ENCODE measurements at regions not wholly inside any gene's neighbourhood (a gene's known extent, or its start where the extent isn't known, plus 50 kb on each side); places are given as distances from the start of the nearest gene placed in this dataset.

GRCh38 chr16:54466233-54466632, 179.6 kb upstream of the IRX3 start:
- H3K36me3 Mint-ChIP-seq, result no peaks in the 10 kb centered on the region
- H3K27me3 ChIP-seq (ENCODE audit: control insufficient read depth, insufficient read depth, low read length), result no peaks in the 10 kb centered on the region
- H3K27ac Mint-ChIP-seq, result no peak overlapping the region
- H3K4me1 ChIP-seq (ENCODE audit: control insufficient read depth, insufficient read depth, low read length, poor library complexity, severe bottlenecking), result no peaks in the 10 kb centered on the region
- peaks cover 0 to 2% of the 10 kb centered on the region in 2 experiments for H3K9me3 ChIP-seq (ENCODE audit: control insufficient read depth in 2 of 2, low read length in 2 of 2)
- DNase-seq (no peak), ATAC-seq (ENCODE audit: low read depth in 2 of 2) (no peak)
- H3K4me1 Mint-ChIP-seq, result no peaks in the 10 kb centered on the region
- no peaks in the 10 kb centered on the region for H3K27me3 Mint-ChIP-seq
- no peaks in the 10 kb centered on the region for H3K36me3 ChIP-seq (ENCODE audit: control insufficient read depth, insufficient read depth, low read length)
- peaks cover 4 to 20% (median 5%) of the 10 kb centered on the region in 7 donors for H3K9me3 Mint-ChIP-seq
- H3K4me3 Mint-ChIP-seq, result no peak overlapping the region
- no peak overlapping the region for H3K27ac ChIP-seq (ENCODE audit: insufficient read depth, low read length, poor library complexity, severe bottlenecking)
- no peak overlapping the region for H3K4me3 ChIP-seq (ENCODE audit: low read depth, low read length)

GRCh38 chr16:54465063-54465462, 178.5 kb upstream of the IRX3 start:
- Mint-ChIP-seq H3K27me3 (no peaks in the 10 kb centered on the region), H3K27ac (no peak overlapping the region), H3K4me3 (no peak overlapping the region), H3K36me3 (no peaks in the 10 kb centered on the region), H3K9me3 (peaks cover 4 to 20% (median 5%) of the 10 kb centered on the region in 7 donors), H3K4me1 (no peaks in the 10 kb centered on the region)
- DNase-seq (no peak), ATAC-seq (ENCODE audit: low read depth in 2 of 2) (no peak)
- Histone ChIP-seq H3K9me3 (ENCODE audit: control insufficient read depth in 2 of 2, low read length in 2 of 2) (peaks cover 0 to 2% of the 10 kb centered on the region in 2 experiments), H3K4me3 (ENCODE audit: low read depth, low read length) (no peak overlapping the region), H3K36me3 (ENCODE audit: control insufficient read depth, insufficient read depth, low read length) (no peaks in the 10 kb centered on the region), H3K27ac (ENCODE audit: insufficient read depth, low read length, poor library complexity, severe bottlenecking) (no peak overlapping the region), H3K27me3 (ENCODE audit: control insufficient read depth, insufficient read depth, low read length) (no peaks in the 10 kb centered on the region), H3K4me1 (ENCODE audit: control insufficient read depth, insufficient read depth, low read length, poor library complexity, severe bottlenecking) (no peaks in the 10 kb centered on the region)

- ATAC-seq (ENCODE audit: low read depth in 2 of 2) (no peak), DNase-seq (no peak)
- no peak overlapping the region for H3K4me3 Mint-ChIP-seq
- H3K9me3 Mint-ChIP-seq, result peaks cover 5 to 20% (median 6%) of the 10 kb centered on the region in 7 donors
- Histone ChIP-seq H3K27me3 (ENCODE audit: control insufficient read depth, insufficient read depth, low read length) (no peaks in the 10 kb centered on the region), H3K9me3 (ENCODE audit: control insufficient read depth in 2 of 2, low read length in 2 of 2) (peaks cover 0 to 2% of the 10 kb centered on the region in 2 experiments), H3K4me1 (ENCODE audit: control insufficient read depth, insufficient read depth, low read length, poor library complexity, severe bottlenecking) (no peaks in the 10 kb centered on the region), H3K27ac (ENCODE audit: insufficient read depth, low read length, poor library complexity, severe bottlenecking) (no peak overlapping the region), H3K4me3 (ENCODE audit: low read depth, low read length) (no peak overlapping the region), H3K36me3 (ENCODE audit: control insufficient read depth, insufficient read depth, low read length) (no peaks in the 10 kb centered on the region)
- no peaks in the 10 kb centered on the region for H3K4me1 Mint-ChIP-seq
- no peak overlapping the region for H3K27ac Mint-ChIP-seq
- H3K27me3 Mint-ChIP-seq, result no peaks in the 10 kb centered on the region
- H3K36me3 Mint-ChIP-seq, result no peaks in the 10 kb centered on the region
Measured at GRCh38 chr16:54462771-54463170, 176.2 kb upstream of the IRX3 start.

- H3K36me3 Mint-ChIP-seq, result no peaks in the 10 kb centered on the region
- DNase-seq (no peak), ATAC-seq (ENCODE audit: low read depth in 2 of 2) (no peak)
- Histone ChIP-seq H3K36me3 (ENCODE audit: control insufficient read depth, insufficient read depth, low read length) (no peaks in the 10 kb centered on the region), H3K4me1 (ENCODE audit: control insufficient read depth, insufficient read depth, low read length, poor library complexity, severe bottlenecking) (no peaks in the 10 kb centered on the region), H3K27ac (ENCODE audit: insufficient read depth, low read length, poor library complexity, severe bottlenecking) (no peak overlapping the region), H3K9me3 (ENCODE audit: control insufficient read depth in 2 of 2, low read length in 2 of 2) (peaks cover 0 to 2% of the 10 kb centered on the region in 2 experiments), H3K27me3 (ENCODE audit: control insufficient read depth, insufficient read depth, low read length) (no peaks in the 10 kb centered on the region), H3K4me3 (ENCODE audit: low read depth, low read length) (no peak overlapping the region)
- no peaks in the 10 kb centered on the region for H3K4me1 Mint-ChIP-seq
- no peak overlapping the region for H3K27ac Mint-ChIP-seq
- H3K27me3 Mint-ChIP-seq, result no peaks in the 10 kb centered on the region
- H3K4me3 Mint-ChIP-seq, result no peak overlapping the region
- H3K9me3 Mint-ChIP-seq, result peaks cover 5 to 20% (median 6%) of the 10 kb centered on the region in 7 donors
Measured at GRCh38 chr16:54462151-54462651, 175.6 kb upstream of the IRX3 start.

DNA sequence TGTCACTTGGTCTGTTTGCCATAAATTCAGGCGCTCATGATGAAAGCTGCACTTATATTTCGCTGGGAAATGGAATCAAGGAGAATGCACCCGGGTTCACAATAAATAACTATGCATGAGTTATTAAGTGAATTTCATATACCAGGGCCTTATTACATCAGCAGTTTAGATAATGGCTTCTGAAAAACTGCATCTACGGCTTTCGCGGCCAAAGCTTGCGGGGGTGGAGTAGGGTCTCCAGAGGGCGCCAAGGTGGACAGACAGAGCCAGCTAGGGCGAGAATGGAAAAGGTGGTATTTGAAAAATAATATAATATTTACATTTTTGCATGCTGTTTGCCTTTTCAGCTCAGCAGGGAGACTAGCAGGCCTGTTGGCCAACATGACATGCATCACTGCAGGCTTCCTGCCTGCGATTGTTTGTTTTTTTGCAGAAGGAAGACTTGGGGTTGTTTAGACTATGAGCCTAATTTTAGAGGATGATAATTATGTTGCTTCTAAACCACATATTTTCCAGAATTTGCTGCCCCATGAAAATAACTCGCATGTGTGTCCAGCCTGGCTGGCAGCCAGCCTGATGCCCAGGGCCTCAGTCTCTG, 173.8 kb upstream of the IRX3 start:
- no peaks in the 10 kb centered on the region for H3K4me1 ChIP-seq (ENCODE audit: control insufficient read depth, insufficient read depth, low read length, poor library complexity, severe bottlenecking)
- Mint-ChIP-seq H3K27ac (no peak overlapping the region), H3K9me3 (peaks cover 0 to 17% (median 5%) of the 10 kb centered on the region in 7 donors), H3K36me3 (no peaks in the 10 kb centered on the region), H3K4me1 (no peaks in the 10 kb centered on the region), H3K4me3 (no peak overlapping the region), H3K27me3 (no peaks in the 10 kb centered on the region)
- H3K9me3 ChIP-seq (ENCODE audit: control insufficient read depth in 2 of 2, low read length in 2 of 2), result peaks cover 0 to 2% of the 10 kb centered on the region in 2 experiments
- ATAC-seq (ENCODE audit: low read depth in 2 of 2), result no peak
- H3K27me3 ChIP-seq (ENCODE audit: control insufficient read depth, insufficient read depth, low read length), result no peaks in the 10 kb centered on the region
- H3K36me3 ChIP-seq (ENCODE audit: control insufficient read depth, insufficient read depth, low read length), result no peaks in the 10 kb centered on the region
- no peak overlapping the region for H3K27ac ChIP-seq (ENCODE audit: insufficient read depth, low read length, poor library complexity, severe bottlenecking)
- no peak for DNase-seq
- no peak overlapping the region for H3K4me3 ChIP-seq (ENCODE audit: low read depth, low read length)

DNA sequence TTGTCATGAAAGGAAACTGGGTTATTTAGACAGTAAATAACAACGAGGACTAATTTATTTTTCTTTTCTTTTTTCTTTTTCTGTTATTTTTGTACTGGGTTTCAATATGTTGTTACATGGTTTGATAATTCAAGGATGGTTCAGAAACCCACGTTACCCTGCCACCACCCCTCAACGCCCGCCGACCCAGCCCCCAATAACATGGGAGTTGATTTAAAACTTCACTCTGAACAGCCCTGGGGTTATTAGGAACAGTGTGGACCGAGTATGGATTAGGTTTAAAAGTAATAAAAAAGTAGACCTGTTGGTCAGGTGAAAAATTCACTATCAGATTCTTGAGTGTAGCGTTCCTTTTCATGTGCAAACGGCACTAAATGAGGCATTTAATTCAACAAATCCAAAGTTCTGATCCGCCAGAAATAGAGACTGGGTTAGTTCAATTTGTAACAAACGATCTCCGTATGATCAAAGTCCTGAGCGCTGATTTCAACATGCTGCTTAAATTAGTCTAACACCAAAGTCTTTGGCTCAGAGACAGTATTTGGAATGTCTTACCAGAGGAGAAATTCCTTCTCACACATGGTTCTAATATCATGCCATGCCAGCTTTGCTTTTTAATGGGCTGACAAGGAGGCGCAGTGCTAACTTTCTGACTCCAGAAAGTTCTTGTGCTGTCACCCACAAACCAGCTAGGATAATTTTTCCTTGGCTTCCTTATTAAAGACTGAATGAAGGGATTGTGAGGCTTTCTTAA, 173.1 kb upstream of the IRX3 start:
- Mint-ChIP-seq H3K36me3 (no peaks in the 10 kb centered on the region), H3K27me3 (no peaks in the 10 kb centered on the region), H3K9me3 (peaks cover 0 to 16% (median 4%) of the 10 kb centered on the region in 7 donors), H3K4me1 (no peaks in the 10 kb centered on the region), H3K4me3 (no peak overlapping the region), H3K27ac (no peak overlapping the region)
- no peaks in the 10 kb centered on the region for H3K9me3 ChIP-seq (ENCODE audit: control insufficient read depth in 2 of 2, low read length in 2 of 2)
- H3K4me1 ChIP-seq (ENCODE audit: control insufficient read depth, insufficient read depth, low read length, poor library complexity, severe bottlenecking), result no peaks in the 10 kb centered on the region
- H3K27me3 ChIP-seq (ENCODE audit: control insufficient read depth, insufficient read depth, low read length), result no peaks in the 10 kb centered on the region
- DNase-seq (no peak), ATAC-seq (ENCODE audit: low read depth in 2 of 2) (no peak)
- H3K4me3 ChIP-seq (ENCODE audit: low read depth, low read length), result no peak overlapping the region
- no peak overlapping the region for H3K27ac ChIP-seq (ENCODE audit: insufficient read depth, low read length, poor library complexity, severe bottlenecking)
- H3K36me3 ChIP-seq (ENCODE audit: control insufficient read depth, insufficient read depth, low read length), result no peaks in the 10 kb centered on the region

DNA sequence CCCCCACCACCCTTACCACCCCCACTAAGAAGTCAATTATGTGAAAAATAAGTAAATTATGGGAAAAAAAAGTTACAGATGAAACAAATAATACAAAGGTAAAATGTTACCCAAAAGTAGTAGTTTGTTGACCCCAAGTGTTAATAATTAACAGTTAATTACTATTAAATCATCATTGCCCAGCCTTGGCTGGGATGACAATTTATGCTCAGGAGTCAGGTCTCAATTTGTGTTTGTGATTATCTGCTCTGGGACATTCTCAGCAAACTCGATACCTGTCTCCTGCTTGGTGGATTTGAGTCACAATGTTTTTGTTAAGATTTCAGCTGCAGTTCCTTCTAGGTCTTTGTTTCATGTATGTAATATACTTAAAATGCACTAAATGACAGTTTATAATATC, 172.3 kb upstream of the IRX3 start:
- H3K4me3 Mint-ChIP-seq, result no peak overlapping the region
- H3K4me1 Mint-ChIP-seq, result no peaks in the 10 kb centered on the region
- Histone ChIP-seq H3K4me1 (ENCODE audit: control insufficient read depth, insufficient read depth, low read length, poor library complexity, severe bottlenecking) (no peaks in the 10 kb centered on the region), H3K27ac (ENCODE audit: insufficient read depth, low read length, poor library complexity, severe bottlenecking) (no peak overlapping the region), H3K9me3 (ENCODE audit: control insufficient read depth in 2 of 2, low read length in 2 of 2) (no peaks in the 10 kb centered on the region), H3K36me3 (ENCODE audit: control insufficient read depth, insufficient read depth, low read length) (no peaks in the 10 kb centered on the region), H3K4me3 (ENCODE audit: low read depth, low read length) (no peak overlapping the region), H3K27me3 (ENCODE audit: control insufficient read depth, insufficient read depth, low read length) (no peaks in the 10 kb centered on the region)
- H3K36me3 Mint-ChIP-seq, result no peaks in the 10 kb centered on the region
- no peak for ATAC-seq (ENCODE audit: low read depth in 2 of 2)
- H3K27me3 Mint-ChIP-seq, result no peaks in the 10 kb centered on the region
- no peak overlapping the region for H3K27ac Mint-ChIP-seq
- H3K9me3 Mint-ChIP-seq, result peaks cover 0 to 9% (median 4%) of the 10 kb centered on the region in 7 donors
- DNase-seq, result no peak

GRCh38 chr16:54456291-54456690, 169.7 kb upstream of the IRX3 start:
- peaks cover 0 to 4% (median 0%) of the 10 kb centered on the region in 7 donors for H3K9me3 Mint-ChIP-seq
- no peaks in the 10 kb centered on the region for H3K36me3 Mint-ChIP-seq
- Histone ChIP-seq H3K4me1 (ENCODE audit: control insufficient read depth, insufficient read depth, low read length, poor library complexity, severe bottlenecking) (no peaks in the 10 kb centered on the region), H3K27ac (ENCODE audit: insufficient read depth, low read length, poor library complexity, severe bottlenecking) (no peak overlapping the region), H3K9me3 (ENCODE audit: control insufficient read depth in 2 of 2, low read length in 2 of 2) (no peaks in the 10 kb centered on the region), H3K27me3 (ENCODE audit: control insufficient read depth, insufficient read depth, low read length) (no peaks in the 10 kb centered on the region), H3K4me3 (ENCODE audit: low read depth, low read length) (no peak overlapping the region), H3K36me3 (ENCODE audit: control insufficient read depth, insufficient read depth, low read length) (no peaks in the 10 kb centered on the region)
- H3K27me3 Mint-ChIP-seq, result no peaks in the 10 kb centered on the region
- no peak overlapping the region for H3K27ac Mint-ChIP-seq
- H3K4me3 Mint-ChIP-seq, result no peak overlapping the region
- ATAC-seq (ENCODE audit: low read depth in 2 of 2), result no peak
- no peaks in the 10 kb centered on the region for H3K4me1 Mint-ChIP-seq
- no peak for DNase-seq

All from CD4-positive, CD25-positive, alpha-beta regulatory T cell (primary cell).